Right atrium auricular region (tissue), 2 donors: ENCODE measurements at regions not wholly inside any gene's neighbourhood (a gene's known extent, or its start where the extent isn't known, plus 50 kb on each side); places are given as distances from the start of the nearest gene placed in this dataset.

Source experiments
- DNase-seq: peaks from one replicate; pipeline ENCODE4 v3.0.0-alpha.2; 2019; ENCODE audit warnings: low spot score
- H3K27ac ChIP-seq, 2 donors: fragments of 200-600 bp; sonication (generic); 1 replicate in 1 of 2; 2 replicates in 1 of 2; pipeline ENCODE4 v1.5.1; 2016 to 2019
- H3K27me3 ChIP-seq, 2 donors: fragments of 200-600 bp; sonication (generic); one replicate each; pipeline versions ENCODE4 v1.5.1 to v1.6.0; 2017 to 2019
- H3K36me3 ChIP-seq: fragments of 200-600 bp; sonication (generic); one replicate; pipeline ENCODE4 v1.5.1; 2016
- H3K4me1 ChIP-seq, 2 donors: fragments of 200-600 bp; sonication (generic); one replicate each; pipeline versions ENCODE4 v1.5.1 to v1.6.0; 2017 to 2019
- H3K4me3 ChIP-seq, 2 donors: fragments of 200-600 bp; sonication (generic); 1 replicate in 1 of 2; 2 replicates in 1 of 2; pipeline ENCODE4 v1.5.1; 2017 to 2019; ENCODE audit warnings: mild to moderate bottlenecking in 1 of 2, moderate library complexity in 1 of 2
- H3K9me3 ChIP-seq, 2 donors: fragments of 200-600 bp; sonication (generic); one replicate each; pipeline ENCODE4 v1.5.1; 2019
- TF ChIP-seq, protein P1 (sequence below), 2 donors: fragments of 200-600 bp; sonication (generic); IDR thresholded peaks; one replicate each; pipeline ENCODE4 v1.5.1; 2019; ENCODE audit warnings: antibody characterized with exemption in 2 of 2

DNA sequence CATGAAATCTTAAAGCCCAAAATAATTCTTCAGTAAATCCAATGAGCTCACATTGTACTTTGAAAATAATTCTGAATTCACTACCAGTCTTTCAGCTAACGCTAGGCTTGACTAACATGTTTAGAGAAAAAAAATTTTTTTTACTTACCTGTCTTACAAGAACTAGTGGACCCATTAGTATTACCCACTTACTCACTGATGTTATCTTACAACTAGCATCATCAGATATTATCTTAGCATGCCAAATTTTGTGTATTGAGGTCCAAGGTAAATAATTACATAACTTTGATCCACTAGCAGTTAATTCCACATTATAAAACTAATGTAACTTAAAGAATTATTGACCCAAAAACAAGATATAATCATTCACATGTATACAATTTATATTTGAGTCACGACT, 62.7 kb downstream of the SLC41A2 start:
- Histone ChIP-seq H3K27me3 (no peaks in the 10 kb centered on the region), H3K36me3 (no peaks in the 10 kb centered on the region), H3K4me1 (no peaks in the 10 kb centered on the region), H3K27ac (no peak overlapping the region), H3K4me3 (no peak overlapping the region), H3K9me3 (no peaks in the 10 kb centered on the region)
- no peak for DNase-seq
- TF ChIP-seq, protein P1, sequence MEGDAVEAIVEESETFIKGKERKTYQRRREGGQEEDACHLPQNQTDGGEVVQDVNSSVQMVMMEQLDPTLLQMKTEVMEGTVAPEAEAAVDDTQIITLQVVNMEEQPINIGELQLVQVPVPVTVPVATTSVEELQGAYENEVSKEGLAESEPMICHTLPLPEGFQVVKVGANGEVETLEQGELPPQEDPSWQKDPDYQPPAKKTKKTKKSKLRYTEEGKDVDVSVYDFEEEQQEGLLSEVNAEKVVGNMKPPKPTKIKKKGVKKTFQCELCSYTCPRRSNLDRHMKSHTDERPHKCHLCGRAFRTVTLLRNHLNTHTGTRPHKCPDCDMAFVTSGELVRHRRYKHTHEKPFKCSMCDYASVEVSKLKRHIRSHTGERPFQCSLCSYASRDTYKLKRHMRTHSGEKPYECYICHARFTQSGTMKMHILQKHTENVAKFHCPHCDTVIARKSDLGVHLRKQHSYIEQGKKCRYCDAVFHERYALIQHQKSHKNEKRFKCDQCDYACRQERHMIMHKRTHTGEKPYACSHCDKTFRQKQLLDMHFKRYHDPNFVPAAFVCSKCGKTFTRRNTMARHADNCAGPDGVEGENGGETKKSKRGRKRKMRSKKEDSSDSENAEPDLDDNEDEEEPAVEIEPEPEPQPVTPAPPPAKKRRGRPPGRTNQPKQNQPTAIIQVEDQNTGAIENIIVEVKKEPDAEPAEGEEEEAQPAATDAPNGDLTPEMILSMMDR (IDR thresholded peaks at IDR 0.05): no peak

- TF ChIP-seq, protein P1 (IDR thresholded peaks at IDR 0.05): no peak
Measured at GRCh38 chr12:104890476-104891096, 67.5 kb downstream of the SLC41A2 start.

DNA sequence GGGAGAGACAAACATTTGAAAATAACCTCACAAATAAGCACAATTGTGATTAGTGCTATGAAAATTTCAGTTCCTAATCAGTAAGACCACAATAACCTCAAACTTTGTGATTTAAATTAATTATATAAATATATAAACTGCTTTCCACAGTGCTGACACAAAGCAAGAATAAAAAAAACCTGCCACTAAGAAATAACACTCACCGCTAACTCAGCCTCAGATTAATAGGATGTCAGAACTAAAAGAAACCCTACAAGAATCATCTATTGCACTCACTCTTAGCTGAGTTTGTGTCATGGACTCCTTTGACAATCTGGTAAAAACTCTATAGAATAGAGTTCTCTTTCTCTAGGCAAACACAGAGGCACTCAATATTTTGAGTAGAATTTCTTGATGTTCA, 68.4 kb downstream of the SLC41A2 start:
- Histone ChIP-seq H3K4me3 (no peak overlapping the region), H3K9me3 (no peaks in the 10 kb centered on the region), H3K27ac (no peak overlapping the region), H3K27me3 (no peaks in the 10 kb centered on the region), H3K4me1 (no peaks in the 10 kb centered on the region), H3K36me3 (no peaks in the 10 kb centered on the region)
- TF ChIP-seq, protein P1 (IDR thresholded peaks at IDR 0.05): no peak
- no peak for DNase-seq

More at GRCh38 chr12:104890476-104891096, 67.5 kb downstream of the SLC41A2 start:
- no peak for DNase-seq
- Histone ChIP-seq H3K4me1 (no peaks in the 10 kb centered on the region), H3K27me3 (no peaks in the 10 kb centered on the region), H3K4me3 (no peak overlapping the region), H3K9me3 (no peaks in the 10 kb centered on the region), H3K36me3 (no peaks in the 10 kb centered on the region), H3K27ac (no peak overlapping the region)

DNA sequence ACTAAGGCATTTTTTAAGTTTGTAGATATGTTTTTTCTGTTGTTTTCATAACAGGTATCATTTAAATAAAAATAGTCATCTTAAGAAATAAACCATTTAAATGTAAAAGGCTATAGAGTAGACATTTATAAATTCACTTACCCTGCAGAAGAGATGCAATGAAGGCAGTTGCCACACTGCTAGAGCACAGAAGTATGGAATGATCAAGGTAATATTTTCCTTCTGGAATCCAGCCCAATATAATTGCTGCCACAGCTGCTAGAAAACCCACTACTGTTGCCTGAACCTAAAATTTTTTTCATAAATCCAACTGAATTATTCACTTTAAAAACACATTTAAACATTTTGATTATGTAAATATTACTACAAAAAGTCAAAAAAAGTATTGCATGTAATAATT, 69.2 kb downstream of the SLC41A2 start:
- H3K27me3 ChIP-seq: no peaks in the 10 kb centered on the region
- no peak overlapping the region for H3K27ac ChIP-seq
- no peaks in the 10 kb centered on the region for H3K4me1 ChIP-seq
- TF ChIP-seq, protein P1 (IDR thresholded peaks at IDR 0.05): no peak
- DNase-seq: no peak
- no peak overlapping the region for H3K4me3 ChIP-seq
- H3K36me3 ChIP-seq: no peaks in the 10 kb centered on the region
- H3K9me3 ChIP-seq: no peaks in the 10 kb centered on the region

DNA sequence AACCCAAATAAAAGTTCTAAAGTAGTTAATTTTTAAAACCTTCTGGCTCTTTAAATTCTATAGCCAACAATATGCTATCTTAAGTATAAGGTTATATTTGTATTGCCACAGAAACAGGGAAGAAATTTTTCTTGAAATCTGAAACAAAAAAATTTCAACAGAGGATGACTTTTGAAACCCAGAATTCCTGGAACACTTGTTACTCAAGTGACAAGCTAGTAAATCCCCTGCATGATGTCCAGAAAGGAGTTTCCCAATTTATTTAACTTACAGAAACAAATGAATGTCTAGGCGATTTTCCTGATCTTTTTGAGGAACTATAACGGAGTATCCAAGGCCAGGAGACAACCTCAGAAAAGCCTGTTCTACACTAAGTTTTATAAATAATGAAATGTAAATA, 69.6 kb downstream of the SLC41A2 start:
- H3K27ac ChIP-seq: no peak overlapping the region
- H3K9me3 ChIP-seq: no peaks in the 10 kb centered on the region
- no peaks in the 10 kb centered on the region for H3K36me3 ChIP-seq
- DNase-seq: no peak
- no peaks in the 10 kb centered on the region for H3K4me1 ChIP-seq
- H3K4me3 ChIP-seq: no peak overlapping the region
- H3K27me3 ChIP-seq: no peaks in the 10 kb centered on the region
- TF ChIP-seq, protein P1 (IDR thresholded peaks at IDR 0.05): no peak

DNA sequence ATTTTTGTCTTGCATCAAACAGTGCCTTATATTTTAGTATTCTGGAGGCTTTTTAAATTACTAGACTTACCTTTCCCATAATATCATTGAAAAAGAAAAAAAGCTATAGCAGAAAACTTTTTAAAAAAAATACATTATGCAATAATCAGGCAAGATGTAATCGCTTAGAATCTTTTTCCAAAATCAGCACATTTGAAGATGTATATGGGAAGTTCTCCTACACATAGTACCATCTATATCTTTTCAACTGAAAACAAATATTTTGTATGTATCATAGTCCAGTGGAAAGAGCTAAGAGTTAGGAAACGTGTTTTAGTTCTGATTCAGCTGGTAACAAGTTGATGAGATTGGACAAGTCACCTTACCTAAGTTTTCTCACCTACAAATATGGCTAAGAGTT, 70.6 kb downstream of the SLC41A2 start:
- H3K9me3 ChIP-seq: no peaks in the 10 kb centered on the region
- no peaks in the 10 kb centered on the region for H3K4me1 ChIP-seq
- H3K36me3 ChIP-seq: no peaks in the 10 kb centered on the region
- no peak overlapping the region for H3K27ac ChIP-seq
- DNase-seq: no peak
- no peak overlapping the region for H3K4me3 ChIP-seq
- TF ChIP-seq, protein P1 (IDR thresholded peaks at IDR 0.05): no peak
- no peaks in the 10 kb centered on the region for H3K27me3 ChIP-seq
